GM18907 (cell line): ENCODE measurements at regions not wholly inside any gene's neighbourhood (a gene's known extent, or its start where the extent isn't known, plus 50 kb on each side); places are given as distances from the start of the nearest gene placed in this dataset.

Experiments used
- ATAC-seq: cut with Tn5 transposase; IDR thresholded peaks from one replicate; pipeline ENCODE4 v1.9.1; 2021; ENCODE audit warnings: mild to moderate bottlenecking, moderate library complexity; ENCODE audit not compliant: unreplicated experiment

GRCh38 chr13:95494082-95494681 lies 58.3 kb upstream of the CLDN10 start:
- ATAC-seq: no peak

- ATAC-seq: no peak
Measured at GRCh38 chr13:95496485-95496884, 56.0 kb upstream of the CLDN10 start.

GRCh38 chr13:95497381-95497807 lies 55.1 kb upstream of the CLDN10 start:
- no peak for ATAC-seq

GRCh38 chr13:95498886-95499285 lies 53.6 kb upstream of the CLDN10 start:
- no peak for ATAC-seq

- no peak for ATAC-seq
Measured at GRCh38 chr13:95499811-95500712, 52.5 kb upstream of the CLDN10 start.

- no peak for ATAC-seq
Measured at GRCh38 chr13:95502216-95502615, 50.3 kb upstream of the CLDN10 start.
